MM.1S (cell line): ENCODE measurements at regions not wholly inside any gene's neighbourhood (a gene's known extent, or its start where the extent isn't known, plus 50 kb on each side); places are given as distances from the start of the nearest gene placed in this dataset.

Experiments
- DNase-seq: peaks from one replicate; pipeline ENCODE4 v3.0.0-alpha.2; 2015
- H2AFZ ChIP-seq: fragments of 300-600 bp; sonication (generic); 2 replicates; pipeline ENCODE4 v1.6.0; 2016; ENCODE audit warnings: antibody characterized with exemption, low read length
- H3F3A ChIP-seq: fragments of 300-600 bp; sonication (generic); 2 replicates; pipeline ENCODE4 v1.6.1; 2016; ENCODE audit warnings: mild to moderate bottlenecking, antibody characterized with exemption, low read length, moderate library complexity, mixed read lengths; ENCODE audit not compliant: insufficient read depth
- H3K27ac ChIP-seq: fragments of 300-600 bp; sonication (generic); 2 replicates; pipeline ENCODE4 v1.5.1; 2016; ENCODE audit warnings: mild to moderate bottlenecking, low read length
- H3K27me3 ChIP-seq: fragments of 300-600 bp; sonication (generic); replicated peaks from 2 replicates; pipeline ENCODE4 v1.6.0; 2016; ENCODE audit warnings: low read length; ENCODE audit not compliant: insufficient read depth
- H3K36me3 ChIP-seq: fragments of 300-600 bp; sonication (generic); replicated peaks from 2 replicates; pipeline ENCODE4 v1.6.1; 2016; ENCODE audit warnings: mild to moderate bottlenecking, low read length, mixed read lengths; ENCODE audit not compliant: insufficient read depth
- H3K4me1 ChIP-seq: fragments of 300-600 bp; sonication (generic); 2 replicates; pipeline ENCODE4 v1.6.1; 2016; ENCODE audit warnings: low read length, mixed read lengths
- H3K4me2 ChIP-seq: fragments of 300-600 bp; sonication (generic); 2 replicates; pipeline ENCODE4 v1.6.0; 2016; ENCODE audit warnings: low read depth, low read length
- H3K4me3 ChIP-seq: fragments of 300-600 bp; sonication (generic); 2 replicates; pipeline ENCODE4 v1.5.1; 2016; ENCODE audit warnings: low read length, mixed read lengths
- H3K79me2 ChIP-seq: fragments of 300-600 bp; sonication (generic); 2 replicates; pipeline ENCODE4 v1.6.1; 2016; ENCODE audit warnings: mixed run types, low read length, mixed read lengths
- H3K9ac ChIP-seq: fragments of 300-600 bp; sonication (generic); 2 replicates; pipeline ENCODE4 v1.6.1; 2016; ENCODE audit warnings: low read length, mixed read lengths
- H3K9me2 ChIP-seq: fragments of 300-600 bp; sonication (generic); replicated peaks from 2 replicates; pipeline ENCODE4 v1.6.1; 2016; ENCODE audit warnings: mild to moderate bottlenecking, low read length, mixed read lengths; ENCODE audit not compliant: insufficient read depth
- H3K9me3 ChIP-seq: fragments of 300-600 bp; sonication (generic); replicated peaks from 2 replicates; pipeline ENCODE4 v1.6.1; 2016; ENCODE audit warnings: mild to moderate bottlenecking, low read length, mixed read lengths; ENCODE audit not compliant: insufficient read depth
- H4K20me1 ChIP-seq: fragments of 300-600 bp; sonication (generic); 2 replicates; pipeline ENCODE4 v1.6.1; 2016; ENCODE audit warnings: mild to moderate bottlenecking, low read length, moderate library complexity, mixed read lengths; ENCODE audit not compliant: insufficient read depth
- CTCF ChIP-seq: fragments of 300-600 bp; sonication (generic); IDR thresholded peaks from 2 replicates; pipeline ENCODE4 v1.5.1; 2016; ENCODE audit warnings: antibody characterized with exemption, low read length, mixed read lengths
- EZH2 ChIP-seq: fragments of 300-600 bp; sonication (generic); optimal IDR thresholded peaks from 2 replicates; pipeline ENCODE3; 2017; ENCODE audit warnings: low read depth, mild to moderate bottlenecking, antibody characterized with exemption, low read length, mixed read lengths
- EZH2phosphoT487 ChIP-seq: fragments of 300-600 bp; sonication (generic); IDR thresholded peaks from 2 replicates; pipeline ENCODE4 v1.6.1; 2018; ENCODE audit warnings: antibody characterized with exemption, low read length

DNA sequence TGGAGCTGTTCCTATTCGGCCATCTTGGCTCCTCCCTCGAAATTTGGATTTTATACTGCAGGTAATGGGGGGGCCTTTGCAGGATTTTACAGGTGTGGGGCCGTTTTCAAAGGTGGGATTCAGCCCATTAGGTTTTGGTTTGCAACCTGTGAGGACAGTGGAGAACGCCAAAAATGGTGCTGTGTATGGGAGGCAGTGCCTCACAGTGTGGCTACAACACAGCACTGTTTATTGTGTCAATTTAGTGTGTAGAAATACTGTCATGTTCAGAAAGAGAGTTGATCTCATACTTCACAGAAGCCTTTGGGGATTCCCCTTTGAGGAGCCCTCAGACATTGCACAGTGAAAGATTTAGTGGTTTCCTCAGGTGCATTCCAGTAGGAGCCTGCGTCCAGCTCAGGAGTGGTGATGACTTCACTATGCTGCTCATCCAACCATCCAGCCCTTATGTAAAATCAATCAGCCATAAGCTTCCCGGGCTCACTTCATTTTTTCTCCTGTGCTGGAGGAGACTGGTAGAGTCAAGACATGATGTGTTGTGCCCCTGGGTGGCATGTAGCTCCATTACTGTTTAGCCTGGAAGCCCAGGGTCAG lies 92.7 kb upstream of the PRMT8 start:
- no peak overlapping the region for H2AFZ ChIP-seq
- no peaks in the 10 kb centered on the region for H3K9me2 ChIP-seq
- H3F3A ChIP-seq = no peaks in the 10 kb centered on the region
- no peaks in the 10 kb centered on the region for H3K9me3 ChIP-seq
- no peaks in the 10 kb centered on the region for H3K79me2 ChIP-seq
- no peak overlapping the region for H3K9ac ChIP-seq
- no peaks in the 10 kb centered on the region for H3K36me3 ChIP-seq
- H3K4me1 ChIP-seq = no peaks in the 10 kb centered on the region
- H4K20me1 ChIP-seq = no peaks in the 10 kb centered on the region
- H3K27ac ChIP-seq = no peak overlapping the region
- no peak overlapping the region for H3K4me3 ChIP-seq
- TF ChIP-seq CTCF = no peak
- TF ChIP-seq EZH2 = no peak
- H3K4me2 ChIP-seq = no peak overlapping the region
- no peak for DNase-seq
- no peaks in the 10 kb centered on the region for H3K27me3 ChIP-seq

DNA sequence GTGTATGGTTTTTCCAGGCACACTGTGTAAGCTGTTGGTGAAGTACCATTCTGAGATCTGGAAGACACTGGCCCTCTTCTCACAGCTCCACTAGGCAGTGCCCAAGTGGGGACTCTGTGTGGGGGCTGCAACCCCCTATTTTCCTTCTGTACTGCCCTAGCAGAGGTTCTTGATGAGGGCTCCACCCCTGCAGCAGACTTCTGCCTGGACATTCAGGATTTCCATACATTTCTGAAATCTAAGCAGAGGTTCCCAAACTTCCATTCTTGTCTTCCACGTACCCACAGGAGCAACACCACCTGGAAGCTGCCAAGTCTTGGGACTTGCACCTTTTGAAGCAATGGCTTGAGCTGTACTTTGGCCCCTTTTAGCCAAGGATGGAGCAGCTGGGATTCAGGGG lies 85.2 kb upstream of the PRMT8 start:
- no peaks in the 10 kb centered on the region for H3K9me3 ChIP-seq
- H3K4me2 ChIP-seq = no peak overlapping the region
- DNase-seq = no peak
- no peak overlapping the region for H3K27ac ChIP-seq
- H3F3A ChIP-seq = no peaks in the 10 kb centered on the region
- no peak overlapping the region for H2AFZ ChIP-seq
- no peaks in the 10 kb centered on the region for H3K27me3 ChIP-seq
- TF ChIP-seq EZH2 (no peak), EZH2phosphoT487 (no peak), CTCF (no peak)
- H3K36me3 ChIP-seq = no peaks in the 10 kb centered on the region
- no peak overlapping the region for H3K4me3 ChIP-seq
- no peaks in the 10 kb centered on the region for H4K20me1 ChIP-seq
- H3K9ac ChIP-seq = no peak overlapping the region
- no peaks in the 10 kb centered on the region for H3K4me1 ChIP-seq
- H3K9me2 ChIP-seq = no peaks in the 10 kb centered on the region
- no peaks in the 10 kb centered on the region for H3K79me2 ChIP-seq

DNA sequence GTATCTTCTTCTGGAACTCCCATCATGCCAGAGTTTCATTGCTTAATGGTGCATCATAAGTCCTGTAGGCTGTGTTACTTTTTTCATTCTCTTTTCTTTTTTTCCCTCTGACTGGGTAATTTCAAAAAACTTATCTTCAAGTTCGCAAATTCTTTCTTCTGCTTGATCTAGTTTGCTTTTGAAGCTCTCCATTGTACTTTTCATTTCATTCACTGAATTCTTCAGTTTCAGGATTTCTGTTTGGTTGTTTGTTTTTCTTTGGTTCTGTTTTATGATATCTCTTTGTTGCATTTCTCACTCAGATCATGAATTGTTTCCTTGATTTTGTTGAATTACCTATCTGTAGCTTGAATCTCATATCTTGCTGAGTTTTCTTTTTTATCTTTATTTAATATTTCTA lies 83.3 kb upstream of the PRMT8 start:
- no peaks in the 10 kb centered on the region for H3F3A ChIP-seq
- no peaks in the 10 kb centered on the region for H3K9me3 ChIP-seq
- TF ChIP-seq EZH2 (no peak), CTCF (no peak), EZH2phosphoT487 (no peak)
- no peaks in the 10 kb centered on the region for H3K36me3 ChIP-seq
- H3K27ac ChIP-seq = no peak overlapping the region
- H3K4me2 ChIP-seq = no peak overlapping the region
- no peak for DNase-seq
- H3K79me2 ChIP-seq = no peaks in the 10 kb centered on the region
- H3K9me2 ChIP-seq = no peaks in the 10 kb centered on the region
- no peak overlapping the region for H2AFZ ChIP-seq
- H3K27me3 ChIP-seq = no peaks in the 10 kb centered on the region
- no peaks in the 10 kb centered on the region for H3K4me1 ChIP-seq
- no peak overlapping the region for H3K9ac ChIP-seq
- no peak overlapping the region for H3K4me3 ChIP-seq
- no peaks in the 10 kb centered on the region for H4K20me1 ChIP-seq
